PC-3 (cell line): ENCODE measurements at regions not wholly inside any gene's neighbourhood (a gene's known extent, or its start where the extent isn't known, plus 50 kb on each side); places are given as distances from the start of the nearest gene placed in this dataset.

ENCODE experiments used
- CTCF ChIP-seq: fragments of 300-600 bp; sonication (generic); conservative IDR thresholded peaks from 2 replicates; pipeline ENCODE4 v1.5.1; 2017; ENCODE audit warnings: antibody characterized with exemption, low read depth, mild to moderate bottlenecking, low read length
- EZH2 ChIP-seq: fragments of 300-600 bp; sonication (generic); IDR thresholded peaks from one replicate; pipeline ENCODE4 v1.6.1; 2017; ENCODE audit warnings: antibody characterized with exemption, mild to moderate bottlenecking, low read length; ENCODE audit not compliant: unreplicated experiment
- EZH2phosphoT487 ChIP-seq: fragments of 300-600 bp; sonication (generic); IDR thresholded peaks from 2 replicates; pipeline ENCODE4 v1.6.1; 2018; ENCODE audit warnings: mild to moderate bottlenecking, antibody characterized with exemption, low read length, borderline replicate concordance

GRCh38 chr12:77345336-77345735 lies 280.0 kb upstream of the E2F7 start:
- TF ChIP-seq CTCF, result no peak
- TF ChIP-seq EZH2, result no peak
- no peak for TF ChIP-seq EZH2phosphoT487
